Nephron progenitor cell (in vitro differentiated cells): ENCODE measurements at regions not wholly inside any gene's neighbourhood (a gene's known extent, or its start where the extent isn't known, plus 50 kb on each side); places are given as distances from the start of the nearest gene placed in this dataset.

Source experiments
- DNase-seq: peaks from one replicate; pipeline ENCODE4 v3.0.0; 2021
- H3K27ac Mint-ChIP-seq: 2 replicates; pipeline ENCODE4 v1.8.0; 2021; ENCODE audit warnings: mild to moderate bottlenecking, moderate library complexity, mixed read lengths
- H3K27me3 Mint-ChIP-seq: 2 replicates; pipeline ENCODE4 v1.8.0; 2021; ENCODE audit warnings: mild to moderate bottlenecking, low read depth, mixed read lengths; ENCODE audit not compliant: poor library complexity
- H3K36me3 Mint-ChIP-seq: 2 replicates; pipeline ENCODE4 v1.8.0; 2021; ENCODE audit warnings: low read depth, mixed read lengths
- H3K4me1 Mint-ChIP-seq: 2 replicates; pipeline ENCODE4 v1.8.0; 2021; ENCODE audit warnings: mixed read lengths
- H3K4me3 Mint-ChIP-seq: 2 replicates; pipeline ENCODE4 v1.8.0; 2021; ENCODE audit warnings: mild to moderate bottlenecking, moderate library complexity, mixed read lengths
- H3K9me3 Mint-ChIP-seq: 2 replicates; pipeline ENCODE4 v1.8.0; 2021; ENCODE audit warnings: mild to moderate bottlenecking, moderate library complexity, mixed read lengths
- TF ChIP-seq, protein P1 (sequence below): fragments of 200-600 bp; sonication (generic); IDR thresholded peaks from 2 replicates; pipeline ENCODE4 v1.5.0; 2021; ENCODE audit warnings: antibody characterized with exemption

DNA sequence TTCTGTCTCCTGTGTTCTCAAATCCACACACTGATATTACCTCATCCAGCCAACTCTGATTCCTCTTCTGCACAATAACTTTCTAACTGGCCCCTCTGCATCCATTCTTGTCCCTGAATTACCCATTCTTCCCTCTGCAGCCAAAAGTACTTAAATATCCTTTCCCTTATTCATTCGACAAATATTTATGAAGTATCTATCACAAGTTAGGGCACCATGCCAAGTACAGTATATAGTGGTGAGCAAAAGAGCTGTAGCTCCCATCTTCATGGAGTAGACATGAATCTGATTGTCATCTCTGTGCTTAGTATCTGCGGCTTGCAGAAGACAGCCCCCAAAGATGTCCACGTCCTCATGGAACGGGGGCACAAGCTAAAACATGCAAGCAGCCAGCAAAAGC is 316.8 kb downstream of the SETD4 start:
- Mint-ChIP-seq H3K36me3 (no peaks in the 10 kb centered on the region), H3K4me1 (peaks cover 5% of the 10 kb centered on the region), H3K27me3 (peaks cover 20% of the 10 kb centered on the region), H3K4me3 (no peak overlapping the region), H3K9me3 (peaks cover 16% of the 10 kb centered on the region), H3K27ac (no peak overlapping the region)
- DNase-seq: no peak
- TF ChIP-seq, protein P1, sequence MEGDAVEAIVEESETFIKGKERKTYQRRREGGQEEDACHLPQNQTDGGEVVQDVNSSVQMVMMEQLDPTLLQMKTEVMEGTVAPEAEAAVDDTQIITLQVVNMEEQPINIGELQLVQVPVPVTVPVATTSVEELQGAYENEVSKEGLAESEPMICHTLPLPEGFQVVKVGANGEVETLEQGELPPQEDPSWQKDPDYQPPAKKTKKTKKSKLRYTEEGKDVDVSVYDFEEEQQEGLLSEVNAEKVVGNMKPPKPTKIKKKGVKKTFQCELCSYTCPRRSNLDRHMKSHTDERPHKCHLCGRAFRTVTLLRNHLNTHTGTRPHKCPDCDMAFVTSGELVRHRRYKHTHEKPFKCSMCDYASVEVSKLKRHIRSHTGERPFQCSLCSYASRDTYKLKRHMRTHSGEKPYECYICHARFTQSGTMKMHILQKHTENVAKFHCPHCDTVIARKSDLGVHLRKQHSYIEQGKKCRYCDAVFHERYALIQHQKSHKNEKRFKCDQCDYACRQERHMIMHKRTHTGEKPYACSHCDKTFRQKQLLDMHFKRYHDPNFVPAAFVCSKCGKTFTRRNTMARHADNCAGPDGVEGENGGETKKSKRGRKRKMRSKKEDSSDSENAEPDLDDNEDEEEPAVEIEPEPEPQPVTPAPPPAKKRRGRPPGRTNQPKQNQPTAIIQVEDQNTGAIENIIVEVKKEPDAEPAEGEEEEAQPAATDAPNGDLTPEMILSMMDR: no peak

DNA sequence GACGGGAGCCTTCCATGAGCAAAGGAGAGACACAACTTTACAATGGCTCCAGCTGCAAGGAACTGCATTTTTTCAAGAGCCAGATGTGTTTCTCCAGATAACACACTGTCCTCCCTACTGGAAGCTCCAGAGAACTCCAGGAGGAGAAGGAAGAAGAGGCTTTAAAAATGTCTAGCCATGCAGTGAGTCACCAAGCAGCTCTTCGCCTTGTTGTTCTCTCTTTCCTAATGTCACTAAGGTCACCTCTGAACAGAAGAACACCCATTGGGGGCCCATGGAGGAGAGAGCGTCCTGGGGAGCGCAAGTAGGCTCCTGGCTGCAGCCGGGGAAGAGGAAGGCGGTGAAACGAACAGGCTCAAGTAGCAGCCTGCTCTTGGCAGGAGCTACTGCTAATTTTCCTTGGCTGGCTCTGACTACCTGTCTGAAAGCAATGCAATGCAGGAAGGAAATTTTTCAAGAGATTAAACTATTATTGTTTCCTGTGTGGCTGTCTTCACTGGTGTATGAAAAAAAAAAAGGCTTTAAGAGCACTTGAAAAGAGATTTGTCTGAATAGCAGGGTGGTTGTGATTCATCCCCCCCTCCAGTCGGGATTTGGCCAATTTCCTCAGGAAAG is 321.9 kb downstream of the SETD4 start:
- DNase-seq: no peak

DNA sequence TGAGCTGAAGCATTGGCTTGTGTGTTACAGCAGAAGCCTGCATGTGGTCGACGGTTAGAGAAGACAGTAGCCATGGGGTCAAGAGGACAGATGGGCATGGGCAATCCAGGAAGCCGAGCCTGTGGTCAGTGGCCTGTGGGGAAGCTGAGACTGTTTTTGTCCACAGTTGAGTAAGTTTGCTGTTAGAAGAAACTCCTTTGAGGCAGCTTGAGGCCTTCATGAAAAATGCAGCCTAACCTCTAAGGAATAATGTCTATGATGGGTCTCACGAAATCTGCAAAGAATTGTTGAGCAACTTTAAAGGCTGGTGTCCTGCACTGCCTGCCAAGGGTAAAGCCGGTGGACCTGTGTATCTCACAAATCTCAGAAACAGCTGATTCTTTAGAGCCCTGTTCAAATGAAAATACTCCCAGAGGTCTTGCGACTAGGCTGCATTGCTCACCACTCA is 322.4 kb downstream of the SETD4 start:
- Mint-ChIP-seq H3K9me3 (peaks cover 44% of the 10 kb centered on the region), H3K4me3 (no peak overlapping the region), H3K27ac (peak overlapping the region; percentile 68), H3K4me1 (peaks cover 17% of the 10 kb centered on the region), H3K27me3 (peaks cover 7% of the 10 kb centered on the region), H3K36me3 (peaks cover 5% of the 10 kb centered on the region)
- TF ChIP-seq, protein P1: no peak
- peak; percentile 8 for DNase-seq

More for the DNA sequence above, 321.9 kb downstream of the SETD4 start:
- no peak overlapping the region for H3K4me3 Mint-ChIP-seq
- peak overlapping the region; percentile 68 for H3K27ac Mint-ChIP-seq
- H3K27me3 Mint-ChIP-seq: peaks cover 7% of the 10 kb centered on the region
- TF ChIP-seq, protein P1: no peak
- H3K4me1 Mint-ChIP-seq: peaks cover 17% of the 10 kb centered on the region
- peaks cover 5% of the 10 kb centered on the region for H3K36me3 Mint-ChIP-seq
- H3K9me3 Mint-ChIP-seq: peaks cover 44% of the 10 kb centered on the region

DNA sequence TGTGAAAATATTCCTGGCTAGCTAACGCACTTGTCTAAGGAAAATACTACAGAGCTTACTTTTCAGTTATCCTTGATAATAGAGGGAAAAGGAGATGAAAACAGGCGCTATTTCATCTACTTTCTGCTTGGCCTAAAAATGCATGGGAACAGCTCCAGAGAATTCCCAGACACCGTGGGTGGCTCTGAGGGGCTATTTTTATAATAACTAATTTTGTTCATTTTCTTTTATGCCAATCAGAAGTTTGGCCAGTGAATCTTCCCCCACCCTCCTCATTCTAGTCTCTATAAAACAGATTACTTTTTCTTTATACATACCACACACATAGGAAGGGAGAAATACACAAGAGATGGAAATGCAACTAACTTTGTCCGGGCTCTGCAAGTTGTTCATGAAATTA is 322.9 kb downstream of the SETD4 start:
- peaks cover 17% of the 10 kb centered on the region for H3K4me1 Mint-ChIP-seq
- H3K9me3 Mint-ChIP-seq: peaks cover 44% of the 10 kb centered on the region
- peaks cover 7% of the 10 kb centered on the region for H3K27me3 Mint-ChIP-seq
- TF ChIP-seq, protein P1: no peak
- DNase-seq: no peak
- H3K4me3 Mint-ChIP-seq: no peak overlapping the region
- peaks cover 5% of the 10 kb centered on the region for H3K36me3 Mint-ChIP-seq
- no peak overlapping the region for H3K27ac Mint-ChIP-seq

DNA sequence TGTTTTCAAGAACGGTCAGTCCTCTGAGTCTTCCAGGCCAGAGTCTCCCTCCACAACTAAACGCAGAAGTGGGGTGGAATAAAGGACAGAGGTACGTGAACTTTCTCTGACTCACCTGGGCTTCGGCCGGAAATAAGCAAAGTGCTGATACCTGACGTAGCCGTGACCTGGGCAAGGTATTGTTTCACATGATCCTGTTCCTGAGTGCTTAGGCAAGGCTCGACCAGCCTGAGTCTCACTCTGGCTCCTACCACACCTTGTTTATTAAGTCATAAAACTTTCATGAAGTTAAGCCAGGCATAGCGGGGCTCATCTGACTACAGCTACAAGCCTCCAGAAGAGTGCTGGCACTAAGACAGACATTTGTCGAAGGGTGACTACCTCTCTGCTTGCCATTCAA is 327.5 kb downstream of the SETD4 start:
- Mint-ChIP-seq H3K9me3 (peaks cover 23% of the 10 kb centered on the region), H3K36me3 (peaks cover 5% of the 10 kb centered on the region), H3K27ac (no peak overlapping the region), H3K4me1 (peaks cover 5% of the 10 kb centered on the region), H3K4me3 (no peak overlapping the region), H3K27me3 (peaks cover 10% of the 10 kb centered on the region)
- TF ChIP-seq, protein P1: no peak
- no peak for DNase-seq

DNA sequence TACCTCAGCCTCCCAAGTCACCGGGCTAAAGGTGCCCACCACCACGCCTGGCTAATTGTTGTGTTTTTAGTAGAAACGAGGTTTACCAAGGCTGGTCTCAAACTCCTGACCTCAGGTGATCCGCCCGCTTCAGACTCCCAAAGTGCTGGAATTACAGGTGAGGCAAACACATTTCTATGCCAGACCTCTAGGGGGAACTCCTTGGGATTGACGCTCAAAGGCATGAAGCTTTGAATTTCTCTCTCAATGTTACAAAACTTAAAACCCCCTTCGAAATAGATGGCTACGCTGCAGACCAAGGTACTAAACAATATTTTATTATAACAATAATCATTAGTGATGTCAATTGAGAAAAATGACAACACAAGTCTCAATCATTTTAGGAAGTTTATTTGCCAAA is 330.0 kb downstream of the SETD4 start:
- TF ChIP-seq, protein P1: no peak
- peaks cover 13% of the 10 kb centered on the region for H3K27me3 Mint-ChIP-seq
- no peak for DNase-seq
- H3K36me3 Mint-ChIP-seq: peaks cover 5% of the 10 kb centered on the region
- no peak overlapping the region for H3K4me3 Mint-ChIP-seq
- H3K9me3 Mint-ChIP-seq: peaks cover 12% of the 10 kb centered on the region
- no peak overlapping the region for H3K27ac Mint-ChIP-seq
- no peaks in the 10 kb centered on the region for H3K4me1 Mint-ChIP-seq
